ENCODE measurements at regions not wholly inside any gene's neighbourhood (a gene's known extent, or its start where the extent isn't known, plus 50 kb on each side); places are given as distances from the start of the nearest gene placed in this dataset.

DNA sequence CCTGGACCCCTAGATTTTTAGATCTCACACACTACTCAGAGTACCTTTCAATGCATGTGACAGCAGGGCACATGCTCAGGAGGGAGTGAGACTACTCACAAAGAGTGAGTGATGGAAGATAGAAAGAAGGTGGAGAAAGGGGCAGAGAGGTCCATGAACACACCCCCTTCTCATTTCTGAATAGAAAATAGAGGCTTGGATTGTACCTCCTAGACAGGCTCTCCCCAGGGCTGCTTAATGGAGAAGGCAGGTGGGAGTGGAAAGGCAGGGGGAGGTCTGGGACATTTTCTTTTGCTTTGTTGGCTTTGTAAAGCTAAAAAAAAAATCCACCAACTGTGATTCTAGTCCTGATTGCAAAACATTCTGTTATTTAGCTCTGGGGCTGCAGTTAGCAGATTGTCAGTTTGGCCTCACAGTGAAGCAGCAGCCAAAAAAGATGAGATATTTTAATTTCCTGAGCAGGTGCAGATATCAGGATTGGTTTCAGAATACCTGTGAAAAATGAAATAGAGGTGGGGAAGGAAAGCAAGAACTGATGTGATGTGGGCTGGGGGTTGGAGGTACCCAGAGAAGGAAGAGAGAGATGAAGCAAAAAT, 119.3 kb upstream of the GYPC start:
- TF ChIP-seq, protein P1, sequence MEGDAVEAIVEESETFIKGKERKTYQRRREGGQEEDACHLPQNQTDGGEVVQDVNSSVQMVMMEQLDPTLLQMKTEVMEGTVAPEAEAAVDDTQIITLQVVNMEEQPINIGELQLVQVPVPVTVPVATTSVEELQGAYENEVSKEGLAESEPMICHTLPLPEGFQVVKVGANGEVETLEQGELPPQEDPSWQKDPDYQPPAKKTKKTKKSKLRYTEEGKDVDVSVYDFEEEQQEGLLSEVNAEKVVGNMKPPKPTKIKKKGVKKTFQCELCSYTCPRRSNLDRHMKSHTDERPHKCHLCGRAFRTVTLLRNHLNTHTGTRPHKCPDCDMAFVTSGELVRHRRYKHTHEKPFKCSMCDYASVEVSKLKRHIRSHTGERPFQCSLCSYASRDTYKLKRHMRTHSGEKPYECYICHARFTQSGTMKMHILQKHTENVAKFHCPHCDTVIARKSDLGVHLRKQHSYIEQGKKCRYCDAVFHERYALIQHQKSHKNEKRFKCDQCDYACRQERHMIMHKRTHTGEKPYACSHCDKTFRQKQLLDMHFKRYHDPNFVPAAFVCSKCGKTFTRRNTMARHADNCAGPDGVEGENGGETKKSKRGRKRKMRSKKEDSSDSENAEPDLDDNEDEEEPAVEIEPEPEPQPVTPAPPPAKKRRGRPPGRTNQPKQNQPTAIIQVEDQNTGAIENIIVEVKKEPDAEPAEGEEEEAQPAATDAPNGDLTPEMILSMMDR (conservative IDR thresholded peaks at IDR 0.05 in 1 of 2, IDR thresholded peaks at IDR 0.05 in 1 of 2; ENCODE audit: low read depth in 1 of 2, low read length in 2 of 2): no peak
- no peak for TF ChIP-seq EZH2 (IDR thresholded peaks at IDR 0.05; ENCODE audit: low read length, missing control alignments)

All from fibroblast of lung (primary cell).